ENCODE measurements at regions not wholly inside any gene's neighbourhood (a gene's known extent, or its start where the extent isn't known, plus 50 kb on each side); places are given as distances from the start of the nearest gene placed in this dataset.

DNA sequence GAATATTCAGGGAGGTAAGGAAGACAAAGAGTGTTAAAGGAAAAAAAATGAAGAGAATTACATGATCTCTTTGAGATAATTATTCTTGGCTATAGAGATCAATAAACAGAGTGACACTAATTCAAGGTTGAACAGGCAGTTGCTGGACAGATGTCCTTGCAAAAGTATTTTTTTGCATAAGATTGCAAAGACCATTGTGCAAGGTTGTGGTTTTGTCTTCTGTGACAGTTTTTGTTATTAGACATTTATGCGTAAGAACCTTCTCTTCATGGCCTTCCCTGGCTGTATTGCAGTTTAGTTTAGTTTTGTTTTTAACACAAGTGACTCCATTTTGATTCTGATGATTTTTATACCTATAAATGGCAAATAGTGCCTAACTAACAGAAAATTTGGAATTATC, 682.8 kb upstream of the ARPP21 start:
- in situ Hi-C loops (cut with HindIII; ENCODE audit: low sequenced_read_pairs): no loop called here
- TF ChIP-seq, protein P1, sequence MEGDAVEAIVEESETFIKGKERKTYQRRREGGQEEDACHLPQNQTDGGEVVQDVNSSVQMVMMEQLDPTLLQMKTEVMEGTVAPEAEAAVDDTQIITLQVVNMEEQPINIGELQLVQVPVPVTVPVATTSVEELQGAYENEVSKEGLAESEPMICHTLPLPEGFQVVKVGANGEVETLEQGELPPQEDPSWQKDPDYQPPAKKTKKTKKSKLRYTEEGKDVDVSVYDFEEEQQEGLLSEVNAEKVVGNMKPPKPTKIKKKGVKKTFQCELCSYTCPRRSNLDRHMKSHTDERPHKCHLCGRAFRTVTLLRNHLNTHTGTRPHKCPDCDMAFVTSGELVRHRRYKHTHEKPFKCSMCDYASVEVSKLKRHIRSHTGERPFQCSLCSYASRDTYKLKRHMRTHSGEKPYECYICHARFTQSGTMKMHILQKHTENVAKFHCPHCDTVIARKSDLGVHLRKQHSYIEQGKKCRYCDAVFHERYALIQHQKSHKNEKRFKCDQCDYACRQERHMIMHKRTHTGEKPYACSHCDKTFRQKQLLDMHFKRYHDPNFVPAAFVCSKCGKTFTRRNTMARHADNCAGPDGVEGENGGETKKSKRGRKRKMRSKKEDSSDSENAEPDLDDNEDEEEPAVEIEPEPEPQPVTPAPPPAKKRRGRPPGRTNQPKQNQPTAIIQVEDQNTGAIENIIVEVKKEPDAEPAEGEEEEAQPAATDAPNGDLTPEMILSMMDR (IDR thresholded peaks at IDR 0.05; ENCODE audit: low read depth, low read length): no peak
- DNase-seq (ENCODE audit: low read depth, low spot score): no peak
- H3K4me3 ChIP-seq (ENCODE audit: low read depth, low read length): no peak overlapping the region

GRCh38 chr3:34957677-34958076, 681.6 kb upstream of the ARPP21 start:
- peak; percentile 83 for DNase-seq (ENCODE audit: low read depth, low spot score)
- TF ChIP-seq, protein P1 (IDR thresholded peaks at IDR 0.05; ENCODE audit: low read depth, low read length): no peak
- in situ Hi-C loops (cut with HindIII; ENCODE audit: low sequenced_read_pairs): no loop called here
- no peak overlapping the region for H3K4me3 ChIP-seq (ENCODE audit: low read depth, low read length)

- in situ Hi-C loops (cut with HindIII; ENCODE audit: low sequenced_read_pairs): no loop called here
- DNase-seq (ENCODE audit: low read depth, low spot score): no peak
- TF ChIP-seq, protein P1 (IDR thresholded peaks at IDR 0.05; ENCODE audit: low read depth, low read length): no peak
- H3K4me3 ChIP-seq (ENCODE audit: low read depth, low read length): no peak overlapping the region
Measured at GRCh38 chr3:34969513-34969912, 669.8 kb upstream of the ARPP21 start.

- TF ChIP-seq, protein P1 (IDR thresholded peaks at IDR 0.05; ENCODE audit: low read depth, low read length): no peak
- no peak overlapping the region for H3K4me3 ChIP-seq (ENCODE audit: low read depth, low read length)
- in situ Hi-C loops (cut with HindIII; ENCODE audit: low sequenced_read_pairs): no loop called here
- peak; percentile 19 for DNase-seq (ENCODE audit: low read depth, low spot score)
Measured at GRCh38 chr3:34972481-34972880, 666.8 kb upstream of the ARPP21 start.

- DNase-seq (ENCODE audit: low read depth, low spot score): no peak
- TF ChIP-seq, protein P1 (IDR thresholded peaks at IDR 0.05; ENCODE audit: low read depth, low read length): no peak
- no peak overlapping the region for H3K4me3 ChIP-seq (ENCODE audit: low read depth, low read length)
- in situ Hi-C loops (cut with HindIII; ENCODE audit: low sequenced_read_pairs): no loop called here
Measured at GRCh38 chr3:34973586-34973985, 665.7 kb upstream of the ARPP21 start.

DNA sequence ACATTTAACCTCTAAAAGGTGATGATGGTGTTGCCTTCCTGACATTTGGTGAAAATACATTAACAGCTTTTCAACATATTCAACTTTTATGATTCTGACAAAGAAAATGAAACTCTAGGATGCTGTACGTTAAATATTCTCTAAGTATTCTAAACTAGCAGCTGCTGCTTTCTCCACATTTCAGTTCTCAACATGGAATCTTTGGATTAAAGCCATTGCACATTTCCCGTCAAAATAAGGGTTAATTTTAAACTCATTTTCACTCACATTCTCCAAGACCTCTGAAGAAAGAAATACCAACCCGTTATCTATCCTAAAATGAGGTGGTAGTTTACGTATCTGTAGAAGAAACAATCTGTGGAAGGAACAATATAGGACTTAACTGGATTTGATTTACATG, 655.7 kb upstream of the ARPP21 start:
- H3K4me3 ChIP-seq (ENCODE audit: low read depth, low read length): no peak overlapping the region
- in situ Hi-C loops (cut with HindIII; ENCODE audit: low sequenced_read_pairs): no loop called here
- TF ChIP-seq, protein P1 (IDR thresholded peaks at IDR 0.05; ENCODE audit: low read depth, low read length): no peak
- DNase-seq (ENCODE audit: low read depth, low spot score): no peak

GRCh38 chr3:34988296-34988695, 651.0 kb upstream of the ARPP21 start:
- no peak overlapping the region for H3K4me3 ChIP-seq (ENCODE audit: low read depth, low read length)
- in situ Hi-C loops (cut with HindIII; ENCODE audit: low sequenced_read_pairs): no loop called here
- no peak for DNase-seq (ENCODE audit: low read depth, low spot score)
- TF ChIP-seq, protein P1 (IDR thresholded peaks at IDR 0.05; ENCODE audit: low read depth, low read length): no peak
